Fibroblast of villous mesenchyme (primary cell): ENCODE measurements at regions not wholly inside any gene's neighbourhood (a gene's known extent, or its start where the extent isn't known, plus 50 kb on each side); places are given as distances from the start of the nearest gene placed in this dataset.
A peak's percentile ranks its signal among the peaks of the same experiment; 100 is the strongest.
"Not testable (repeated sequence)": the region's sequence is repeated elsewhere in the genome, so short reads cannot be mapped to it uniquely, and the experiment has no call there.

Experiments used
- DNase-seq: peaks from one replicate; pipeline ENCODE4 v3.0.0-alpha.2; 2010; ENCODE audit warnings: low read depth
- H3K4me3 ChIP-seq: 2 replicates; pipeline ENCODE4 v1.5.1; 2011; ENCODE audit warnings: low read depth, mild to moderate bottlenecking, low read length
- CTCF ChIP-seq: IDR thresholded peaks from 2 replicates; pipeline ENCODE4 v1.5.1; 2012; ENCODE audit warnings: low read depth, mild to moderate bottlenecking, low read length; ENCODE audit not compliant: insufficient read depth

DNA sequence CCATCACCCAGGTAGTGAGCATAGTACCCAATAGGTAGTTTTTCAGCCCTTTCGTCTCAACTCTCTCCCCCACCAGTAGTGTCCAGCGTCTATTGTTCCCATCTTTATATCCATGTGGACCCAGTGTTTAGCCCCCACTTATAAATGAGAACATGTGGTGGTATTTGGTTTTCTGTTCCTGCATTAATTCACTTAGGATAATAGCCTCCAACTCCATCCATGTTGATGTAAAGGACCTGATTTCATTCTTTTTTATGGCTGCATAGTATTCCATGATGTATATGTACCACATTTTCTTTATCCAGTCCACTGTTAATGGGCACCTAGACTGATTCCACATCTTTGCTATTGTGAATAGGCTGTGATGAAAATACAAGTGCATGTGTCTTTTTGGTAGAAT is 51.3 kb downstream of the NACA2 start:
- DNase-seq, H3K4me3 ChIP-seq: not testable (repeated sequence)

DNA sequence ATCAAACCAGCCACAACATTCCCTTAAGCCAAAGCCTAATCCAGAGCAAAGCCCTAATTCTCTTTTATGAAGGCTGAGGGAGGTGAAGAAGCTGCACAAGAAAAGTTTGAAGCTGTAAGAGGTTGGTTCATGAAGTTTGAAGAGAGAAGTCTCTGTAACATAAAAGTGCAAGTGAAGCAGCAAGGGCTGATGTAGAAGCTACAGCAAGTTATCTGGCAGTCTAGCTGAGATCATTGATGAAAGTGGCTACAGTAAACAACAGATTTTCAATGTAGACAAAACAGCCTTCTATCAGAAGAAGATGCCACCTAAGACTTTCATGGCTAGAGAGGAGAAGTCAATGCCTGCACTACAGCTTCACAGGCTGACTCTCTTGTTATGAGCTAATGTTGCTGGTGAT is 52.5 kb downstream of the NACA2 start:
- TF ChIP-seq CTCF: no peak
- H3K4me3 ChIP-seq: no peak overlapping the region
- no peak for DNase-seq

DNA sequence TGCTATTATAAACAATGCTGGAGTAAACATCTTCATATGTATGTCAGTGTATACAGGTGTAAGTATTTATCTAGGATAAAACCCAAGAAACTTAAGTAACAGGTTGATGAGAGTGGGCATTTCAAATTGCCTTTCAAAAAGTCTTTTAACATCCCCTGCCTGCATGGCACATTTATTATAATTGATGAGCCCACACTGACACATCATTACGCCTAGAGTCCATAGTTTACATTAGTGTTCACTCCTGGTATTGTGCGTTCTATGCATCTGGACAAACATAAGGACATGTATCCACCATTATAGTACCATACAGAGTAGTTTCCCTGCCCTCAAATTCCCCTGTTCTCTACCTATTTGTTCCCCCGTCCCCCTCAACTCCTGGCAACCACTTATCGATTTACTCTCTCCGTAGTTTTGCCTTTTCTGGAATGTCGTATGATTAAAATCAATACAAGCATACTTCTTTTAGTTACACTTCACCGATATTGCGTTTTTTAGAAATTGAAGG is 53.7 kb downstream of the NACA2 start:
- H3K4me3 ChIP-seq: no peak overlapping the region
- no peak for TF ChIP-seq CTCF
- no peak for DNase-seq

GRCh38 chr17:61536422-61536955 is 54.5 kb downstream of the NACA2 start:
- no peak for TF ChIP-seq CTCF
- peak; percentile 25 for DNase-seq
- H3K4me3 ChIP-seq: peak overlapping the region; percentile 47
